OCI-LY7 (cell line): ENCODE measurements at regions not wholly inside any gene's neighbourhood (a gene's known extent, or its start where the extent isn't known, plus 50 kb on each side); places are given as distances from the start of the nearest gene placed in this dataset.

ENCODE experiments used
- CTCF ChIP-seq: fragments of 200-600 bp; sonication (generic); conservative IDR thresholded peaks from 2 replicates; pipeline ENCODE4 v1.5.1; 2014; ENCODE audit warnings: mild to moderate bottlenecking, antibody characterized with exemption, low read length, moderate library complexity, mixed read lengths
- EZH2phosphoT487 ChIP-seq: fragments of 200-600 bp; sonication (generic); IDR thresholded peaks from 2 replicates; pipeline ENCODE4 v1.6.1; 2018; ENCODE audit warnings: low read depth, borderline replicate concordance, mild to moderate bottlenecking, mixed run types, antibody characterized with exemption, low read length, moderate library complexity, mixed read lengths

- no peak for TF ChIP-seq CTCF
- no peak for TF ChIP-seq EZH2phosphoT487
Observed at GRCh38 chr3:157595259-157595658, 92.0 kb upstream of the VEPH1 start.
